KMS-11 (cell line): ENCODE measurements at regions not wholly inside any gene's neighbourhood (a gene's known extent, or its start where the extent isn't known, plus 50 kb on each side); places are given as distances from the start of the nearest gene placed in this dataset.

ENCODE experiments used
- H2AFZ ChIP-seq: fragments of 200-600 bp; sonication (generic); 2 replicates; pipeline ENCODE4 v1.6.1; 2016; ENCODE audit warnings: antibody characterized with exemption, mixed run types, low read depth
- H3K27ac ChIP-seq: fragments of 200-600 bp; sonication (generic); 2 replicates; pipeline ENCODE4 v1.6.1; 2016; ENCODE audit warnings: mild to moderate bottlenecking, mixed run types
- H3K27me3 ChIP-seq: fragments of 200-600 bp; sonication (generic); 2 replicates; pipeline ENCODE4 v1.6.1; 2017; ENCODE audit warnings: mild to moderate bottlenecking, low read depth, mixed run types, moderate library complexity; ENCODE audit not compliant: insufficient read depth
- H3K36me3 ChIP-seq: fragments of 200-600 bp; sonication (generic); 2 replicates; pipeline ENCODE4 v1.6.1; 2017; ENCODE audit warnings: mild to moderate bottlenecking, mixed run types; ENCODE audit not compliant: insufficient read depth
- H3K4me1 ChIP-seq: fragments of 200-600 bp; sonication (generic); 2 replicates; pipeline ENCODE4 v1.6.1; 2016; ENCODE audit warnings: mild to moderate bottlenecking, low read depth, mixed run types; ENCODE audit not compliant: poor library complexity, severe bottlenecking
- H3K4me2 ChIP-seq: fragments of 200-600 bp; sonication (generic); 2 replicates; pipeline ENCODE4 v1.7.0; 2016; ENCODE audit warnings: mild to moderate bottlenecking, mixed run types
- H3K4me3 ChIP-seq: fragments of 200-600 bp; sonication (generic); IDR thresholded peaks from 2 replicates; pipeline ENCODE4 v1.6.1; 2017; ENCODE audit warnings: low read depth, low read length, mixed read lengths; ENCODE audit not compliant: insufficient read depth
- H3K79me2 ChIP-seq: fragments of 200-600 bp; sonication (generic); 2 replicates; pipeline ENCODE4 v1.6.1; 2016; ENCODE audit warnings: low read depth, mixed run types; ENCODE audit not compliant: insufficient read depth
- H3K9ac ChIP-seq: fragments of 200-600 bp; sonication (generic); 2 replicates; pipeline ENCODE4 v1.6.1; 2016; ENCODE audit warnings: mild to moderate bottlenecking, mixed run types
- H4K20me1 ChIP-seq: fragments of 200-600 bp; sonication (generic); 2 replicates; pipeline ENCODE4 v1.6.1; 2016; ENCODE audit warnings: mild to moderate bottlenecking, mixed run types; ENCODE audit not compliant: insufficient read depth
- CTCF ChIP-seq: fragments of 200-600 bp; sonication (generic); conservative IDR thresholded peaks from 2 replicates; pipeline ENCODE4 v1.6.1; 2017; ENCODE audit warnings: low read depth, mild to moderate bottlenecking, antibody characterized with exemption, low read length, moderate library complexity, mixed read lengths

- TF ChIP-seq CTCF = no peak
- Histone ChIP-seq H3K4me1 (no peaks in the 10 kb centered on the region), H2AFZ (no peak overlapping the region), H4K20me1 (no peaks in the 10 kb centered on the region), H3K9ac (no peak overlapping the region), H3K36me3 (no peaks in the 10 kb centered on the region), H3K27ac (no peak overlapping the region), H3K27me3 (no peaks in the 10 kb centered on the region), H3K79me2 (no peaks in the 10 kb centered on the region), H3K4me2 (no peak overlapping the region), H3K4me3 (no peak overlapping the region)
These were observed 203.3 kb upstream of the AGTR1 start for GRCh38 chr3:148494451-148494850.

- H2AFZ ChIP-seq = no peak overlapping the region
These were observed 196.8 kb upstream of the AGTR1 start for GRCh38 chr3:148500881-148501280.

GRCh38 chr3:148510116-148510515 lies 187.6 kb upstream of the AGTR1 start:
- H3K27ac ChIP-seq = no peak overlapping the region
- no peak overlapping the region for H2AFZ ChIP-seq
- no peak overlapping the region for H3K4me3 ChIP-seq
- no peak overlapping the region for H3K9ac ChIP-seq
- peaks cover 19% of the 10 kb centered on the region for H3K4me1 ChIP-seq
- no peaks in the 10 kb centered on the region for H3K36me3 ChIP-seq
- no peak for TF ChIP-seq CTCF
- H3K27me3 ChIP-seq = no peaks in the 10 kb centered on the region
- no peaks in the 10 kb centered on the region for H3K79me2 ChIP-seq
- H4K20me1 ChIP-seq = no peaks in the 10 kb centered on the region
- no peak overlapping the region for H3K4me2 ChIP-seq

More at GRCh38 chr3:148500881-148501280, 196.8 kb upstream of the AGTR1 start:
- Histone ChIP-seq H4K20me1 (no peaks in the 10 kb centered on the region), H3K27me3 (no peaks in the 10 kb centered on the region), H3K79me2 (no peaks in the 10 kb centered on the region), H3K4me1 (no peaks in the 10 kb centered on the region), H3K4me2 (no peak overlapping the region), H3K9ac (no peak overlapping the region), H3K27ac (no peak overlapping the region), H3K36me3 (no peaks in the 10 kb centered on the region), H3K4me3 (no peak overlapping the region)
- no peak for TF ChIP-seq CTCF

- Histone ChIP-seq H2AFZ (no peak overlapping the region), H4K20me1 (no peaks in the 10 kb centered on the region), H3K27me3 (no peaks in the 10 kb centered on the region), H3K79me2 (no peaks in the 10 kb centered on the region), H3K9ac (no peak overlapping the region), H3K4me2 (no peak overlapping the region), H3K27ac (no peak overlapping the region), H3K36me3 (no peaks in the 10 kb centered on the region), H3K4me1 (peaks cover 19% of the 10 kb centered on the region), H3K4me3 (no peak overlapping the region)
- no peak for TF ChIP-seq CTCF
These were observed 187.1 kb upstream of the AGTR1 start for GRCh38 chr3:148510561-148510960.
